Activated B cell treated with CpG ODN at 0.5 μM for 24 hours (primary cell): ENCODE measurements at regions not wholly inside any gene's neighbourhood (a gene's known extent, or its start where the extent isn't known, plus 50 kb on each side); places are given as distances from the start of the nearest gene placed in this dataset.

Experiments used
- ATAC-seq: fragments of 200-7000 bp; cut with Tn5 transposase; one replicate; pipeline ENCODE4 v1.10.0; 2021; ENCODE audit warnings: low read depth, mild to moderate bottlenecking, moderate library complexity
- CTCF ChIA-PET: fragments of 350-600 bp; sonication (Branson Sonifier 250); formaldehyde crosslinking; loops from one replicate; lab custom pipeline; 2021; ENCODE audit warnings: antibody characterized with exemption; lab: Charles Lee
- POLR2A ChIA-PET: fragments of 350-600 bp; sonication (Branson Sonifier 250); formaldehyde crosslinking; loops from one replicate; lab custom pipeline; 2021; ENCODE audit warnings: antibody characterized with exemption; lab: Charles Lee
- DNase-seq: peaks from one replicate; pipeline ENCODE4 v3.0.0; 2022
- H3K27ac Mint-ChIP-seq: one replicate; pipeline ENCODE4 v1.8.0; 2020; ENCODE audit warnings: mixed read lengths
- H3K27me3 Mint-ChIP-seq: one replicate; pipeline ENCODE4 v1.8.0; 2021; ENCODE audit warnings: mixed read lengths
- H3K36me3 Mint-ChIP-seq: one replicate; pipeline ENCODE4 v1.8.0; 2021; ENCODE audit warnings: low read depth, mixed read lengths
- H3K4me1 Mint-ChIP-seq: one replicate; pipeline ENCODE4 v1.8.0; 2021; ENCODE audit warnings: mixed read lengths
- H3K4me3 Mint-ChIP-seq: one replicate; pipeline ENCODE4 v1.8.0; 2020; ENCODE audit warnings: mild to moderate bottlenecking, mixed read lengths
- H3K9me3 Mint-ChIP-seq: one replicate; pipeline ENCODE4 v1.8.0; 2020; ENCODE audit warnings: mixed read lengths
- CTCF ChIP-seq: fragments of 200-600 bp; IDR thresholded peaks from one replicate; pipeline ENCODE4 v1.8.0; 2022; ENCODE audit warnings: antibody characterized with exemption, mild to moderate bottlenecking
- intact Hi-C: fragments of 100-400 bp; cut with micrococcal nuclease; formaldehyde crosslinking; loops from one replicate; pipeline ENCODE4 v1.15.1; 2024

- CTCF ChIA-PET = no interaction called here
- Mint-ChIP-seq H3K4me1 (no peaks in the 10 kb centered on the region), H3K4me3 (no peak overlapping the region), H3K9me3 (no peaks in the 10 kb centered on the region), H3K27ac (no peak overlapping the region), H3K36me3 (no peaks in the 10 kb centered on the region), H3K27me3 (no peaks in the 10 kb centered on the region)
- POLR2A ChIA-PET = no interaction called here
- no peak for TF ChIP-seq CTCF
- intact Hi-C loops = no loop called here
- DNase-seq (no peak), ATAC-seq (no peak)
Observed at GRCh38 chr2:106976548-106976947, 90.6 kb upstream of the ST6GAL2 start.

- ChIA-PET CTCF (no interaction called here), POLR2A (no interaction called here)
- no peak for ATAC-seq
- intact Hi-C loops = no loop called here
- no peaks in the 10 kb centered on the region for H3K4me1 Mint-ChIP-seq
- H3K36me3 Mint-ChIP-seq = no peaks in the 10 kb centered on the region
- no peaks in the 10 kb centered on the region for H3K27me3 Mint-ChIP-seq
- no peak overlapping the region for H3K27ac Mint-ChIP-seq
- no peak for DNase-seq
- TF ChIP-seq CTCF = no peak
- H3K4me3 Mint-ChIP-seq = no peak overlapping the region
- peaks cover 1% of the 10 kb centered on the region for H3K9me3 Mint-ChIP-seq
Observed at GRCh38 chr2:106977717-106978116, 91.8 kb upstream of the ST6GAL2 start.

- Mint-ChIP-seq H3K27me3 (no peaks in the 10 kb centered on the region), H3K27ac (no peak overlapping the region), H3K4me3 (no peak overlapping the region), H3K4me1 (no peaks in the 10 kb centered on the region), H3K9me3 (peaks cover 2% of the 10 kb centered on the region), H3K36me3 (no peaks in the 10 kb centered on the region)
- ChIA-PET POLR2A (no interaction called here), CTCF (no interaction called here)
- DNase-seq (no peak), ATAC-seq (no peak)
- TF ChIP-seq CTCF = no peak
- intact Hi-C loops = no loop called here
Observed at GRCh38 chr2:106978647-106979046, 92.7 kb upstream of the ST6GAL2 start.

- intact Hi-C loops = no loop called here
- ChIA-PET CTCF (no interaction called here), POLR2A (no interaction called here)
- H3K4me3 Mint-ChIP-seq = no peak overlapping the region
- H3K27ac Mint-ChIP-seq = no peak overlapping the region
- no peaks in the 10 kb centered on the region for H3K36me3 Mint-ChIP-seq
- no peak for ATAC-seq
- DNase-seq = no peak
- peaks cover 2% of the 10 kb centered on the region for H3K9me3 Mint-ChIP-seq
- TF ChIP-seq CTCF = no peak
- no peaks in the 10 kb centered on the region for H3K4me1 Mint-ChIP-seq
- H3K27me3 Mint-ChIP-seq = no peaks in the 10 kb centered on the region
Observed at GRCh38 chr2:106981491-106981890, 95.5 kb upstream of the ST6GAL2 start.

GRCh38 chr2:106982350-106982749 lies 96.4 kb upstream of the ST6GAL2 start:
- TF ChIP-seq CTCF = no peak
- DNase-seq (no peak), ATAC-seq (no peak)
- POLR2A ChIA-PET = no interaction called here
- intact Hi-C loops = no loop called here
- no peak overlapping the region for H3K4me3 Mint-ChIP-seq
- no peak overlapping the region for H3K27ac Mint-ChIP-seq
- CTCF ChIA-PET = no interaction called here
- no peaks in the 10 kb centered on the region for H3K36me3 Mint-ChIP-seq
- peaks cover 2% of the 10 kb centered on the region for H3K9me3 Mint-ChIP-seq
- no peaks in the 10 kb centered on the region for H3K4me1 Mint-ChIP-seq
- no peaks in the 10 kb centered on the region for H3K27me3 Mint-ChIP-seq
